Mesenchymal stem cell (in vitro differentiated cells and primary cell): ENCODE measurements at regions not wholly inside any gene's neighbourhood (a gene's known extent, or its start where the extent isn't known, plus 50 kb on each side); places are given as distances from the start of the nearest gene placed in this dataset.

ENCODE experiments used
- DNase-seq: peaks from one replicate; pipeline ENCODE4 v3.0.0-alpha.2; 2013
- H2AFZ ChIP-seq: one replicate; pipeline ENCODE4 v1.6.1; 2013; ENCODE audit warnings: low read depth, mild to moderate bottlenecking, control low read depth, inconsistent platforms, low read length, moderate library complexity
- H2AK5ac ChIP-seq: 2 replicates; pipeline ENCODE4 v1.6.1; 2013; ENCODE audit warnings: low read length, moderate library complexity, mild to moderate bottlenecking, inconsistent platforms; ENCODE audit not compliant: severe bottlenecking
- H2BK120ac ChIP-seq: one replicate; pipeline ENCODE4 v1.6.1; 2013; ENCODE audit warnings: low read depth, mild to moderate bottlenecking, inconsistent platforms, low read length, moderate library complexity
- H2BK12ac ChIP-seq, 2 experiments: one replicate each; pipeline ENCODE4 v1.6.1; 2013; ENCODE audit warnings: inconsistent platforms in 2 of 2, low read length in 2 of 2, mild to moderate bottlenecking in 2 of 2, moderate library complexity in 2 of 2, control low read depth in 1 of 2
- H2BK15ac ChIP-seq: one replicate; pipeline ENCODE4 v1.6.1; 2013; ENCODE audit warnings: mild to moderate bottlenecking, low read depth, inconsistent platforms; ENCODE audit not compliant: poor library complexity, severe bottlenecking
- H2BK5ac ChIP-seq: 2 replicates; pipeline ENCODE4 v1.6.1; 2013; ENCODE audit warnings: low read depth, mild to moderate bottlenecking, low read length, control low read depth, inconsistent platforms; ENCODE audit not compliant: poor library complexity, severe bottlenecking
- H3K14ac ChIP-seq, 2 experiments: one replicate each; pipeline ENCODE4 v1.6.1; 2013; ENCODE audit warnings: inconsistent platforms in 2 of 2, low read length in 2 of 2, control low read depth in 1 of 2, mild to moderate bottlenecking in 1 of 2, moderate library complexity in 1 of 2
- H3K18ac ChIP-seq, 2 experiments: one replicate each; pipeline ENCODE4 v1.6.1; 2013; ENCODE audit warnings: inconsistent platforms in 2 of 2, low read length in 2 of 2, control low read depth in 1 of 2, low read depth in 1 of 2, mild to moderate bottlenecking in 1 of 2
- H3K23ac ChIP-seq, 2 experiments: one replicate each; pipeline ENCODE4 v1.6.1; 2013; ENCODE audit warnings: inconsistent platforms in 2 of 2, low read length in 2 of 2, mild to moderate bottlenecking in 2 of 2, moderate library complexity in 2 of 2, control low read depth in 1 of 2
- H3K27ac ChIP-seq: 2 replicates; pipeline ENCODE4 v1.5.1; 2013; ENCODE audit warnings: mild to moderate bottlenecking, moderate library complexity, low read length, control low read depth, inconsistent platforms; ENCODE audit not compliant: poor library complexity, severe bottlenecking
- H3K27me3 ChIP-seq, 2 experiments: 2 replicates each; pipeline versions ENCODE4 v1.6.1 to v1.7.0; 2013; ENCODE audit warnings: low read length in 2 of 2, mild to moderate bottlenecking in 2 of 2, moderate library complexity in 2 of 2, control low read depth in 1 of 2, inconsistent platforms in 1 of 2; ENCODE audit not compliant: control insufficient read depth in 1 of 2, insufficient read depth in 1 of 2
- H3K36me3 ChIP-seq, 2 experiments: 2 replicates each; pipeline versions ENCODE4 v1.6.1 to v1.7.0; 2013; ENCODE audit warnings: low read length in 2 of 2, control low read depth in 1 of 2, inconsistent platforms in 1 of 2, low read depth in 1 of 2, mild to moderate bottlenecking in 1 of 2; ENCODE audit not compliant: insufficient read depth in 2 of 2, control insufficient read depth in 1 of 2
- H3K4ac ChIP-seq, 2 experiments: one replicate each; pipeline ENCODE4 v1.6.1; 2013; ENCODE audit warnings: inconsistent platforms in 2 of 2, low read length in 2 of 2, mild to moderate bottlenecking in 2 of 2, moderate library complexity in 2 of 2, control low read depth in 1 of 2, low read depth in 1 of 2
- H3K4me1 ChIP-seq: 2 replicates; pipeline ENCODE4 v1.6.1; 2013; ENCODE audit warnings: low read depth, low read length, control low read depth; ENCODE audit not compliant: control insufficient read depth, insufficient read depth
- H3K4me2 ChIP-seq: 2 replicates; pipeline ENCODE4 v1.6.1; 2013; ENCODE audit warnings: low read length, mild to moderate bottlenecking, inconsistent platforms; ENCODE audit not compliant: poor library complexity, severe bottlenecking
- H3K4me3 ChIP-seq, 2 experiments: 2 replicates each; pipeline versions ENCODE4 v1.5.1 to v1.7.0; 2013; ENCODE audit warnings: low read length in 2 of 2, mild to moderate bottlenecking in 2 of 2, control low read depth in 1 of 2, low read depth in 1 of 2; ENCODE audit not compliant: insufficient read depth in 1 of 2
- H3K79me1 ChIP-seq: replicated peaks from 2 replicates; pipeline ENCODE4 v1.6.1; 2013; ENCODE audit warnings: mild to moderate bottlenecking, control low read depth, low read length, inconsistent platforms; ENCODE audit not compliant: poor library complexity, severe bottlenecking
- H3K9ac ChIP-seq: 2 replicates; pipeline ENCODE4 v1.7.0; 2013; ENCODE audit warnings: mild to moderate bottlenecking, low read length, moderate library complexity
- H3K9me3 ChIP-seq: 2 replicates; pipeline ENCODE4 v1.7.0; 2013; ENCODE audit warnings: mild to moderate bottlenecking, low read length; ENCODE audit not compliant: control insufficient read depth
- H4K8ac ChIP-seq: one replicate; pipeline ENCODE4 v1.6.1; 2013; ENCODE audit warnings: inconsistent platforms, mild to moderate bottlenecking, low read length, moderate library complexity
- H4K91ac ChIP-seq: one replicate; pipeline ENCODE4 v1.6.1; 2013; ENCODE audit warnings: mild to moderate bottlenecking, low read length, inconsistent platforms
- WGBS: methylation state at CpG from one replicate; pipeline ENCODE4 v1.1.7; 2013; ENCODE audit warnings: mixed read lengths; 5-methylcytosine and 5-hydroxymethylcytosine counted together

- no peak overlapping the region for H4K8ac ChIP-seq
- no peak overlapping the region for H2BK12ac ChIP-seq
- H3K4me1 ChIP-seq: no peaks in the 10 kb centered on the region
- H3K9me3 ChIP-seq: peaks cover 2% of the 10 kb centered on the region
- no peaks in the 10 kb centered on the region for H3K36me3 ChIP-seq
- no peak overlapping the region for H3K4me2 ChIP-seq
- no peaks in the 10 kb centered on the region for H3K27me3 ChIP-seq
- no peak overlapping the region for H2AK5ac ChIP-seq
- 78% methylated on average over 23 of the region's 23 CpGs for WGBS
- H2BK15ac ChIP-seq: no peak overlapping the region
- H3K23ac ChIP-seq: no peak overlapping the region
- no peak overlapping the region for H3K27ac ChIP-seq
- H3K9ac ChIP-seq: no peak overlapping the region
- no peak overlapping the region for H3K14ac ChIP-seq
- H2AFZ ChIP-seq: no peak overlapping the region
- H3K4ac ChIP-seq: no peak overlapping the region
- H4K91ac ChIP-seq: no peak overlapping the region
- no peak overlapping the region for H3K18ac ChIP-seq
- no peaks in the 10 kb centered on the region for H3K79me1 ChIP-seq
- no peak for DNase-seq
- no peak overlapping the region for H3K4me3 ChIP-seq
- no peak overlapping the region for H2BK120ac ChIP-seq
- H2BK5ac ChIP-seq: no peak overlapping the region
These were observed 276.6 kb upstream of the IRX2 start for GRCh38 chr5:3027866-3028635.

- Histone ChIP-seq H3K14ac (no peak overlapping the region), H3K27me3 (no peaks in the 10 kb centered on the region), H4K8ac (no peak overlapping the region), H3K79me1 (no peaks in the 10 kb centered on the region), H3K9ac (no peak overlapping the region), H2BK12ac (no peak overlapping the region), H3K18ac (no peak overlapping the region), H3K4me1 (no peaks in the 10 kb centered on the region), H2AK5ac (no peak overlapping the region), H2BK15ac (no peak overlapping the region), H4K91ac (no peak overlapping the region), H2BK5ac (no peak overlapping the region), H3K4me2 (no peak overlapping the region), H3K4me3 (no peak overlapping the region), H3K9me3 (peaks cover 3% of the 10 kb centered on the region), H2AFZ (no peak overlapping the region), H3K36me3 (no peaks in the 10 kb centered on the region), H3K4ac (no peak overlapping the region), H3K23ac (no peak overlapping the region), H2BK120ac (no peak overlapping the region), H3K27ac (no peak overlapping the region)
- DNase-seq: no peak
- 81% methylated on average over 16 of the region's 17 CpGs for WGBS
These were observed 275.8 kb upstream of the IRX2 start for GRCh38 chr5:3027185-3027865.

GRCh38 chr5:3026651-3027050 lies 275.2 kb upstream of the IRX2 start:
- Histone ChIP-seq H3K9me3 (peaks cover 3% of the 10 kb centered on the region), H3K4me3 (no peak overlapping the region), H3K4ac (no peak overlapping the region), H3K18ac (no peak overlapping the region), H3K9ac (no peak overlapping the region), H3K36me3 (no peaks in the 10 kb centered on the region), H3K4me2 (no peak overlapping the region), H2AK5ac (no peak overlapping the region), H3K14ac (no peak overlapping the region), H4K8ac (no peak overlapping the region), H2BK5ac (no peak overlapping the region), H3K23ac (no peak overlapping the region), H2BK120ac (no peak overlapping the region), H2AFZ (no peak overlapping the region), H3K79me1 (no peaks in the 10 kb centered on the region), H4K91ac (no peak overlapping the region), H3K4me1 (no peaks in the 10 kb centered on the region), H2BK15ac (no peak overlapping the region), H2BK12ac (no peak overlapping the region), H3K27ac (no peak overlapping the region), H3K27me3 (no peaks in the 10 kb centered on the region)
- WGBS: 82% methylated on average over 7 of the region's 7 CpGs
- no peak for DNase-seq

- no peak overlapping the region for H2AFZ ChIP-seq
- no peak overlapping the region for H3K18ac ChIP-seq
- no peak overlapping the region for H2BK12ac ChIP-seq
- no peak overlapping the region for H3K4me3 ChIP-seq
- H4K91ac ChIP-seq: no peak overlapping the region
- H2BK120ac ChIP-seq: no peak overlapping the region
- H3K23ac ChIP-seq: no peak overlapping the region
- no peak overlapping the region for H3K4me2 ChIP-seq
- H2AK5ac ChIP-seq: no peak overlapping the region
- no peak overlapping the region for H3K27ac ChIP-seq
- H4K8ac ChIP-seq: no peak overlapping the region
- no peak overlapping the region for H2BK15ac ChIP-seq
- H3K4me1 ChIP-seq: no peaks in the 10 kb centered on the region
- no peak overlapping the region for H3K14ac ChIP-seq
- H3K36me3 ChIP-seq: no peaks in the 10 kb centered on the region
- no peak overlapping the region for H3K4ac ChIP-seq
- H3K79me1 ChIP-seq: no peaks in the 10 kb centered on the region
- H3K9me3 ChIP-seq: peaks cover 3% of the 10 kb centered on the region
- DNase-seq: no peak
- 68% methylated on average over 9 of the region's 9 CpGs for WGBS
- H3K9ac ChIP-seq: no peak overlapping the region
- no peak overlapping the region for H2BK5ac ChIP-seq
- H3K27me3 ChIP-seq: no peaks in the 10 kb centered on the region
These were observed 274.6 kb upstream of the IRX2 start for GRCh38 chr5:3026099-3026498.
